WTC11 (cell line): ENCODE measurements at regions not wholly inside any gene's neighbourhood (a gene's known extent, or its start where the extent isn't known, plus 50 kb on each side); places are given as distances from the start of the nearest gene placed in this dataset.
A peak's percentile ranks its signal among the peaks of the same experiment; 100 is the strongest.

Experiments
- ATAC-seq: fragments of 200-7000 bp; cut with Tn5 transposase; 2 replicates; pipeline ENCODE4 v1.10.0; 2021; ENCODE audit warnings: mild to moderate bottlenecking, moderate library complexity
- CTCF ChIA-PET: fragments of 300-600 bp; sonication (Branson Sonifier 250); formaldehyde crosslinking; loops from one replicate; lab custom pipeline; 2021; ENCODE audit warnings: antibody characterized with exemption; lab: Charles Lee
- POLR2A ChIA-PET: fragments of 350-600 bp; sonication (Branson Sonifier 250); formaldehyde crosslinking; loops from one replicate; lab custom pipeline; 2021; ENCODE audit warnings: antibody characterized with exemption; lab: Charles Lee
- DNase-seq: peaks from one replicate; pipeline ENCODE4 v3.0.0; 2021; ENCODE audit warnings: low spot score
- H3K27ac Mint-ChIP-seq: 2 replicates; pipeline ENCODE4 v1.8.0; 2021; ENCODE audit warnings: mixed read lengths
- H3K27me3 Mint-ChIP-seq: 2 replicates; pipeline ENCODE4 v1.8.0; 2021; ENCODE audit warnings: low read depth, mild to moderate bottlenecking, moderate library complexity, mixed read lengths
- H3K36me3 Mint-ChIP-seq: 2 replicates; pipeline ENCODE4 v1.8.0; 2021; ENCODE audit warnings: mixed read lengths
- H3K4me1 Mint-ChIP-seq: 2 replicates; pipeline ENCODE4 v1.8.0; 2022; ENCODE audit warnings: mixed read lengths
- H3K4me3 Mint-ChIP-seq: 2 replicates; pipeline ENCODE4 v1.8.0; 2021; ENCODE audit warnings: mild to moderate bottlenecking, moderate library complexity, mixed read lengths
- H3K9me3 Mint-ChIP-seq: 2 replicates; pipeline ENCODE4 v1.8.0; 2021; ENCODE audit warnings: mixed read lengths
- ATF2 ChIP-seq: sonication (generic); formaldehyde crosslinking; IDR thresholded peaks from 2 replicates; pipeline ENCODE4 v1.8.1; 2022; ENCODE audit warnings: low read depth, missing genetic modification reagents, borderline replicate concordance
- CBFB ChIP-seq: sonication (generic); formaldehyde crosslinking; IDR thresholded peaks from 2 replicates; pipeline ENCODE4 v1.8.1; 2022; ENCODE audit warnings: mild to moderate bottlenecking, low read depth, missing genetic modification reagents
- ESRRA ChIP-seq: sonication (generic); formaldehyde crosslinking; IDR thresholded peaks from 2 replicates; pipeline ENCODE4 v1.8.1; 2022; ENCODE audit warnings: mild to moderate bottlenecking, missing genetic modification reagents, borderline replicate concordance
- FOXP1 ChIP-seq: sonication (generic); formaldehyde crosslinking; IDR thresholded peaks from 2 replicates; pipeline ENCODE4 v1.8.0; 2022; ENCODE audit warnings: missing genetic modification reagents, mild to moderate bottlenecking, moderate library complexity, borderline replicate concordance
- GRHL2 ChIP-seq: fragments of 250-450 bp; sonication (Bioruptor Pico); IDR thresholded peaks from 2 replicates; pipeline ENCODE4 v1.8.0; 2022; ENCODE audit warnings: mild to moderate bottlenecking, moderate library complexity; ENCODE audit not compliant: insufficient replicate concordance, severe bottlenecking
- IRF1 ChIP-seq: sonication (generic); formaldehyde crosslinking; IDR thresholded peaks from 2 replicates; pipeline ENCODE4 v1.8.0; 2023; ENCODE audit warnings: missing genetic modification reagents
- IRF2 ChIP-seq: sonication (generic); formaldehyde crosslinking; IDR thresholded peaks from 2 replicates; pipeline ENCODE4 v1.8.0; 2022; ENCODE audit warnings: low read depth, missing genetic modification reagents, borderline replicate concordance
- JAZF1 ChIP-seq: fragments of 250-450 bp; sonication (Bioruptor Pico); IDR thresholded peaks from 2 replicates; pipeline ENCODE4 v1.9.0; 2021; ENCODE audit warnings: moderate library complexity, mild to moderate bottlenecking, inconsistent platforms
- JUN ChIP-seq: sonication (generic); formaldehyde crosslinking; IDR thresholded peaks from 2 replicates; pipeline ENCODE4 v1.8.0; 2023; ENCODE audit warnings: mild to moderate bottlenecking, missing genetic modification reagents
- KAT7 ChIP-seq: sonication (generic); formaldehyde crosslinking; IDR thresholded peaks from 2 replicates; pipeline ENCODE4 v1.8.1; 2023; ENCODE audit warnings: missing genetic modification reagents, mild to moderate bottlenecking, borderline replicate concordance
- MYBL2 ChIP-seq: sonication (generic); formaldehyde crosslinking; IDR thresholded peaks from 2 replicates; pipeline ENCODE4 v1.8.1; 2023; ENCODE audit warnings: mild to moderate bottlenecking, moderate library complexity, missing genetic modification reagents
- NFE2L1 ChIP-seq: sonication (generic); formaldehyde crosslinking; IDR thresholded peaks from 2 replicates; pipeline ENCODE4 v1.8.1; 2023; ENCODE audit warnings: missing genetic modification reagents
- NFYB ChIP-seq: sonication (generic); formaldehyde crosslinking; conservative IDR thresholded peaks from 2 replicates; pipeline ENCODE4 v1.8.0; 2022; ENCODE audit warnings: low read depth, missing genetic modification reagents
- NR1H2 ChIP-seq: sonication (generic); formaldehyde crosslinking; IDR thresholded peaks from 2 replicates; pipeline ENCODE4 v1.9.0; 2021; ENCODE audit warnings: mild to moderate bottlenecking, moderate library complexity, missing genetic modification reagents
- TCF7 ChIP-seq: sonication (generic); formaldehyde crosslinking; IDR thresholded peaks from 2 replicates; pipeline ENCODE4 v1.8.0; 2022; ENCODE audit warnings: mild to moderate bottlenecking, low read depth, missing genetic modification reagents, moderate library complexity
- ZMAT4 ChIP-seq: fragments of 250-450 bp; sonication (Bioruptor Pico); IDR thresholded peaks from 2 replicates; pipeline ENCODE4 v1.9.0; 2021; ENCODE audit warnings: mild to moderate bottlenecking
- ZNF121 ChIP-seq: sonication (generic); formaldehyde crosslinking; IDR thresholded peaks from 2 replicates; pipeline ENCODE4 v1.8.0; 2023; ENCODE audit warnings: missing genetic modification reagents
- ZNF416 ChIP-seq: fragments of 250-450 bp; sonication (Bioruptor Pico); IDR thresholded peaks from 2 replicates; pipeline ENCODE4 v1.9.0; 2021; ENCODE audit warnings: mild to moderate bottlenecking, inconsistent platforms
- ZNF423 ChIP-seq: fragments of 250-450 bp; sonication (Bioruptor Pico); IDR thresholded peaks from 2 replicates; pipeline ENCODE4 v2.1.2; 2022; ENCODE audit warnings: mild to moderate bottlenecking, moderate library complexity
- ZNF671 ChIP-seq: fragments of 250-450 bp; sonication (Bioruptor Pico); IDR thresholded peaks from 2 replicates; pipeline ENCODE4 v1.8.0; 2021; ENCODE audit warnings: mild to moderate bottlenecking
- TF ChIP-seq, protein P1 (sequence below): sonication (generic); formaldehyde crosslinking; IDR thresholded peaks from 2 replicates; pipeline ENCODE4 v1.8.1; 2023; ENCODE audit warnings: mild to moderate bottlenecking, missing genetic modification reagents
- TF ChIP-seq, protein P2 (sequence below): sonication (generic); formaldehyde crosslinking; IDR thresholded peaks from 2 replicates; pipeline ENCODE4 v1.8.1; 2023; ENCODE audit warnings: mild to moderate bottlenecking, missing genetic modification reagents

DNA sequence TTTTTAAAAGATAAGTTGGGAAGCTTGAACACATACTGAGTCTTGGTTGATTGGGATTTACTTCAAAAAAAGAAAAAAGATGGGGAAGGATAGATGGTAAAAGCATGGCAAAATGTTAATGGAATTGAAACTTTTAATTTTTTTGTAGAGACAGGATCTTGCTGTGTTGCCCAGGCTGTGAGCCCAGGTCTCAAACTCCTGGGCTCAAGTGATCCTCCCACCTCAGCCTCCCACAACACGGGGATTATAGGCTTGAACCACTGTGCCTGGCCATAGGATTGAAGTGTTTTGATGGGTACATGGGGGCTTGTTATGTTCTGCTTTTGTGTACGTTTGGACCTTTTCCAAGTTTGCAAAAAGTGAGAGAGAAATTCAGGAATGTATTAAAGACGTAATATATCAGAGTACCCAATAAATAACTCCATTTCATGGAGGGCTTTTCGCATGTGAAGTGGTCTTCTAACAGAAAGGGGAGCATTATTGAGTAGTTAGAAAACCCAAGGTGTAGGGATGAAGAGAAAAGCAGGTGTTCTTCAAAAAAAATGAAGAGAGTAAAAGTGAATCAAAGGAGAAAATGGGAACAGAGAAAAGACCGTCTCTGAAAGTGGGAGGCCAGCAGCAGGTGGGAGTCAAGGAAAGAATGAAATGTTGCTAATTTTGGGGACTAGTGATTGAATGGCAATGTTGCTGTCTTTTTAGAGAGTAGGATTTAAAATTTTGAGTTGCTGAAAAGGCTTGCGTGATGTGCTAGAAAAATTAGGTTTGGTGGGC lies 55.2 kb downstream of the GARRE1 start:
- DNase-seq (no peak), ATAC-seq (no peak)
- Mint-ChIP-seq H3K4me1 (peaks cover 18% of the 10 kb centered on the region), H3K4me3 (no peak overlapping the region), H3K36me3 (peaks cover 4% of the 10 kb centered on the region; the same call in 1 of the 2 replicates), H3K9me3 (no peaks in the 10 kb centered on the region), H3K27me3 (no peaks in the 10 kb centered on the region), H3K27ac (peak overlapping the region; percentile 36; the same call in 1 of the 2 replicates)
- CTCF ChIA-PET: no interaction called here
- POLR2A ChIA-PET: no interaction called here
- TF ChIP-seq MYBL2 (CRISPR knock-in tag) (no peak), ZNF121 (CRISPR knock-in tag) (0 out of 2 replicates have a peak, but pooled peaks have one; percentile 19), JUN (CRISPR knock-in tag) (no peak)

DNA sequence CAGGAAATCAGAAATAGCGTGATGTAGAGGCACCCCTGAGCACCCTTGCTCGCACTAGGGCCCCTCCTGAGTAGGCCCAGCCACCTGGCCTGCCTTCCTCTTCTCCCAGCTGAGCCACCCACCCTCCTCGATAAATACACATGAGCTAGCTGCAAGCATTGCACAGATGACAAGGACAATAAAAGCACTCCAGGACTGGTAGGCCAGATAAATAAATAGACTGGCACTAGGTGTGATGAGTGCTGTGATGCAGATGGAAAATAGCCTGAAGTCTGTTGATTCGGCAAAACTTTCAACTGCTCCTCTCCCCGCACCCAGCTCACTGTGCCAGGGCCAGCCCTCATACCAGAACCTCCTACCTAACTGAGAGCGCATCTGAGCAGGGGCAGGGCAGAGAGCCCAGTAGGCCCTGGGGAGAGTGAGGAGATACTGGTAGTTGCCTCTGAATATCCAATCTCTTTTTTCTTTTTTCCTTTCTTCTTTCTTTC lies 54.5 kb upstream of the GPI start:
- ATAC-seq (no peak), DNase-seq (no peak)
- Mint-ChIP-seq H3K27me3 (no peaks in the 10 kb centered on the region), H3K4me1 (peaks cover 12% of the 10 kb centered on the region), H3K4me3 (no peak overlapping the region), H3K27ac (peak overlapping the region; percentile 67), H3K9me3 (no peaks in the 10 kb centered on the region), H3K36me3 (no peaks in the 10 kb centered on the region; the same call in 1 of the 2 replicates)
- no peak for TF ChIP-seq JAZF1 (CRISPR knock-in tag)
- TF ChIP-seq FOXP1 (CRISPR knock-in tag): no peak
- no peak for TF ChIP-seq TCF7 (CRISPR knock-in tag)
- POLR2A ChIA-PET: no interaction called here
- CTCF ChIA-PET: no interaction called here

- Mint-ChIP-seq H3K27me3 (no peaks in the 10 kb centered on the region), H3K36me3 (no peaks in the 10 kb centered on the region; the same call in 1 of the 2 replicates), H3K9me3 (no peaks in the 10 kb centered on the region), H3K4me1 (peaks cover 17% of the 10 kb centered on the region), H3K4me3 (no peak overlapping the region), H3K27ac (no peak overlapping the region)
- CTCF ChIA-PET: no interaction called here
- TF ChIP-seq ZNF671 (CRISPR knock-in tag): no peak
- TF ChIP-seq GRHL2 (CRISPR knock-in tag): no peak
- TF ChIP-seq ESRRA (CRISPR knock-in tag): no peak
- TF ChIP-seq, protein P1, sequence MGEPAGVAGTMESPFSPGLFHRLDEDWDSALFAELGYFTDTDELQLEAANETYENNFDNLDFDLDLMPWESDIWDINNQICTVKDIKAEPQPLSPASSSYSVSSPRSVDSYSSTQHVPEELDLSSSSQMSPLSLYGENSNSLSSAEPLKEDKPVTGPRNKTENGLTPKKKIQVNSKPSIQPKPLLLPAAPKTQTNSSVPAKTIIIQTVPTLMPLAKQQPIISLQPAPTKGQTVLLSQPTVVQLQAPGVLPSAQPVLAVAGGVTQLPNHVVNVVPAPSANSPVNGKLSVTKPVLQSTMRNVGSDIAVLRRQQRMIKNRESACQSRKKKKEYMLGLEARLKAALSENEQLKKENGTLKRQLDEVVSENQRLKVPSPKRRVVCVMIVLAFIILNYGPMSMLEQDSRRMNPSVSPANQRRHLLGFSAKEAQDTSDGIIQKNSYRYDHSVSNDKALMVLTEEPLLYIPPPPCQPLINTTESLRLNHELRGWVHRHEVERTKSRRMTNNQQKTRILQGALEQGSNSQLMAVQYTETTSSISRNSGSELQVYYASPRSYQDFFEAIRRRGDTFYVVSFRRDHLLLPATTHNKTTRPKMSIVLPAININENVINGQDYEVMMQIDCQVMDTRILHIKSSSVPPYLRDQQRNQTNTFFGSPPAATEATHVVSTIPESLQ (CRISPR knock-in tag): no peak
- POLR2A ChIA-PET: no interaction called here
- DNase-seq (no peak), ATAC-seq (no peak)
These were observed 51.8 kb upstream of the GPI start for GRCh38 chr19:34313188-34313587.

DNA sequence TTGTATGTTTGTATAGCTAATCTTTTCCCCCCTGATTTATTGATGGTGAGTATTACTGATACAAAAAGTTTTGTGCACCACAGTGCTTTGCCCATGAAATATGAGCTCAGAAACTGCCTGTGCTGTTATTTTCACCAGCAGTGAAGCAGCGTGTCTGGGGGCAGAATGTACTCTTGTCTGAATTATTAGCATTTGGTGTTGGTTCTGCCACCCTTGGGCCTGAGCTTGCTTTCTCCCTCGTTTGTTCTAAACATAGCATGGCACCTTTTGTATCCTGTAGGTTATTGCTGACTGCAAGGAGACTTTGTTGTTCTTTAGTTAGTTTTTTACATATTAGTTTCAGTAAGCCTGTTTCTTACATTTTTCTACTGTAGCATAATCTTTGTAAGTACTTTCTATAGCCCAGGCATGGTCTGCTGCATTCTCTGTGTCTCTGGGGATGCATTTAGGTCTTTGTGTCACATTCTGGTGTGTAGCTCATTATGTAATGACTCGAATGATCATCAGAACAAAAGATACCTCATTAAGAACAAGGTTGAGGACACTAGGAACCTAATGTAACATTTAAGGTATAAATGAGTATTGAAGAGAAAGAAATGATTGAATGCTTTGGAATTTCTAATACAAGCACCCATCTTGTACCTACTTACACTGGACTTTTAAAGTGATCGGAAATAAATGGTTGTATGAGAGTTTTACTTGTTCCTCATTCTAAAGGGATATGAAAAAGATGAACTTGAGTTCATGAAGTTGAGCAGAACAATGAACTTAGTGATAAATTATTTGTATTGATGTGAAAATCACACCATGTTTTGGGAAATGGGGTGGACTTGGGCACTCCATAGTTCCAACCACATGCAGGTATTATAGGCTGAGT lies 50.3 kb upstream of the GPI start:
- H3K4me3 Mint-ChIP-seq: no peak overlapping the region
- no peaks in the 10 kb centered on the region for H3K36me3 Mint-ChIP-seq
- POLR2A ChIA-PET: no interaction called here
- CTCF ChIA-PET: no interaction called here
- H3K4me1 Mint-ChIP-seq: peaks cover 14% of the 10 kb centered on the region
- ATAC-seq (no peak), DNase-seq (no peak)
- H3K27me3 Mint-ChIP-seq: no peaks in the 10 kb centered on the region
- H3K27ac Mint-ChIP-seq: peak overlapping the region; percentile 50
- no peaks in the 10 kb centered on the region for H3K9me3 Mint-ChIP-seq
- TF ChIP-seq NFYB (CRISPR knock-in tag): no peak
- no peak for TF ChIP-seq ZNF416 (CRISPR knock-in tag)
- no peak for TF ChIP-seq KAT7 (CRISPR knock-in tag)
- TF ChIP-seq ZNF423 (CRISPR knock-in tag): no peak
- TF ChIP-seq ATF2 (CRISPR knock-in tag): no peak
- no peak for TF ChIP-seq CBFB (CRISPR knock-in tag)
- TF ChIP-seq, protein P2, sequence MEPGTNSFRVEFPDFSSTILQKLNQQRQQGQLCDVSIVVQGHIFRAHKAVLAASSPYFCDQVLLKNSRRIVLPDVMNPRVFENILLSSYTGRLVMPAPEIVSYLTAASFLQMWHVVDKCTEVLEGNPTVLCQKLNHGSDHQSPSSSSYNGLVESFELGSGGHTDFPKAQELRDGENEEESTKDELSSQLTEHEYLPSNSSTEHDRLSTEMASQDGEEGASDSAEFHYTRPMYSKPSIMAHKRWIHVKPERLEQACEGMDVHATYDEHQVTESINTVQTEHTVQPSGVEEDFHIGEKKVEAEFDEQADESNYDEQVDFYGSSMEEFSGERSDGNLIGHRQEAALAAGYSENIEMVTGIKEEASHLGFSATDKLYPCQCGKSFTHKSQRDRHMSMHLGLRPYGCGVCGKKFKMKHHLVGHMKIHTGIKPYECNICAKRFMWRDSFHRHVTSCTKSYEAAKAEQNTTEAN (CRISPR knock-in tag): no peak
- no peak for TF ChIP-seq IRF2 (CRISPR knock-in tag)
- no peak for TF ChIP-seq ZMAT4
- TF ChIP-seq NFE2L1 (CRISPR knock-in tag): no peak
- TF ChIP-seq IRF1 (CRISPR knock-in tag): no peak
- no peak for TF ChIP-seq NR1H2 (CRISPR knock-in tag)
